ENCODE measurements at regions not wholly inside any gene's neighbourhood (a gene's known extent, or its start where the extent isn't known, plus 50 kb on each side); places are given as distances from the start of the nearest gene placed in this dataset.

DNA sequence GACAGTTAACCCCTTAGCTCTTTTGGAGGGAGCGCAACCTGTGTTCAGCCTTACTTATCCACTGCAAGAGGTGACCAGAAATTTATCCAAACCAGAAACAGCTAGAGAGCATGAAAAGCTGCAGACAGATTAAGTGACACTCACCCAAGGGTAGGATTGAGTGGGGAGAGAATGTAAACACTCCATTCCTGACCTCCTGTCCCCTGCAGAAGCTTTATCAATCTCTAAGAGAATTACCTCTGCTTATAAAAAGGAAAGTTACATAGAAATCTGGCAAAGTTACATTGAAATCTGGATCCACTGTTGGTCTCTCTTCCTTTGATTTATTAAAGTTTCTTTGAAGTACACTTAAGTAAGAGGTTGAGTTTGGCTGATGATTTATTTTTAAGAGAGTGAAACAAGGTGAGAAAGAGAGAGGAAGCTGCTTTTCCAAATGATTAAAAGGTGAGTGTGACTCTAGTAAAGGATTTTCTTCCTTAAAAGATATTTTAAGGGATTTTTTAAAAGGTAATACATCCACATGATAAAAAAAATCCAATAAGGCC lies 112.3 kb downstream of the ANAPC4 start:
- H3K4me3 ChIP-seq (ENCODE audit: low read depth, low read length), result no peak overlapping the region
- TF ChIP-seq, protein P1, sequence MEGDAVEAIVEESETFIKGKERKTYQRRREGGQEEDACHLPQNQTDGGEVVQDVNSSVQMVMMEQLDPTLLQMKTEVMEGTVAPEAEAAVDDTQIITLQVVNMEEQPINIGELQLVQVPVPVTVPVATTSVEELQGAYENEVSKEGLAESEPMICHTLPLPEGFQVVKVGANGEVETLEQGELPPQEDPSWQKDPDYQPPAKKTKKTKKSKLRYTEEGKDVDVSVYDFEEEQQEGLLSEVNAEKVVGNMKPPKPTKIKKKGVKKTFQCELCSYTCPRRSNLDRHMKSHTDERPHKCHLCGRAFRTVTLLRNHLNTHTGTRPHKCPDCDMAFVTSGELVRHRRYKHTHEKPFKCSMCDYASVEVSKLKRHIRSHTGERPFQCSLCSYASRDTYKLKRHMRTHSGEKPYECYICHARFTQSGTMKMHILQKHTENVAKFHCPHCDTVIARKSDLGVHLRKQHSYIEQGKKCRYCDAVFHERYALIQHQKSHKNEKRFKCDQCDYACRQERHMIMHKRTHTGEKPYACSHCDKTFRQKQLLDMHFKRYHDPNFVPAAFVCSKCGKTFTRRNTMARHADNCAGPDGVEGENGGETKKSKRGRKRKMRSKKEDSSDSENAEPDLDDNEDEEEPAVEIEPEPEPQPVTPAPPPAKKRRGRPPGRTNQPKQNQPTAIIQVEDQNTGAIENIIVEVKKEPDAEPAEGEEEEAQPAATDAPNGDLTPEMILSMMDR (conservative IDR thresholded peaks at IDR 0.05; ENCODE audit: low read depth, low read length), result no peak
- no peak for DNase-seq (ENCODE audit: low read depth)

DNA sequence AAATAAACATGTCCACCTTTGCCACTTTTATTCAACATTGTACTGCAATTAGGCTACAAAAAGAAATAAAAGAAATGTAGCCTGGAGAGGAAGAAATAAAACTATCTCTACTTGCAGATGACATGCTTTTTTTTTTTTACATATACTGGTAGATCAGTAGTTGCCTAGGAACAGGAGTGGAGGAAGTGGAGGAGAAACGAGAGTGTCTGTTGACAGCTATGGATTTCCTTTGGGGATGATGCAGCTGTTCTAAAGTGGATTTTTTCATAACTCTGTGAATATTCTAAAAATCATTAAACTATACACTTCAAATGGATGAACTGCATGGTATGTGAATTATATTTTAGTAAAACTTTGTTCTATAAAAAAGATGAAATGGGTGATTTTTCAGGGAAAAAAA lies 116.4 kb downstream of the ANAPC4 start:
- TF ChIP-seq, protein P1 (conservative IDR thresholded peaks at IDR 0.05; ENCODE audit: low read depth, low read length), result no peak
- no peak overlapping the region for H3K4me3 ChIP-seq (ENCODE audit: low read depth, low read length)
- DNase-seq (ENCODE audit: low read depth), result no peak

DNA sequence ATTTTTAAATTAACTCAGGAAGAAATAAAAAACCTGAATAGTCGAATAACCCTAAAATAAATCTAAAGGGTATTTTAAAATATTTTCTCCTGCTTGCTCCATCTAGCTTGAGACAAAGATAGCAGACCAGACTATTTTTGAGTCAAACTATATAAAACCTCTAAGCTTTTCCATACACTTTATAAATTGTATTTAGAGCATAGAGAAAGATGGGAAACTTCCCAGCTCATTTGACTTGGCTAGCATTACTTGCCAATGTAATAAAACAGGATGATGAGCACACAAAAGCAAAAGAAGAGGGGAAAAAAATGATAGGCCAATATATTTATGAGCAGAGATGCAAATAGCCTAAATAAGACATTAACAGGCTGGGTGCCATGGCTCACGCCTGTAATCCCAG lies 117.1 kb downstream of the ANAPC4 start:
- H3K4me3 ChIP-seq (ENCODE audit: low read depth, low read length), result no peak overlapping the region
- no peak for DNase-seq (ENCODE audit: low read depth)
- TF ChIP-seq, protein P1 (conservative IDR thresholded peaks at IDR 0.05; ENCODE audit: low read depth, low read length), result no peak

DNA sequence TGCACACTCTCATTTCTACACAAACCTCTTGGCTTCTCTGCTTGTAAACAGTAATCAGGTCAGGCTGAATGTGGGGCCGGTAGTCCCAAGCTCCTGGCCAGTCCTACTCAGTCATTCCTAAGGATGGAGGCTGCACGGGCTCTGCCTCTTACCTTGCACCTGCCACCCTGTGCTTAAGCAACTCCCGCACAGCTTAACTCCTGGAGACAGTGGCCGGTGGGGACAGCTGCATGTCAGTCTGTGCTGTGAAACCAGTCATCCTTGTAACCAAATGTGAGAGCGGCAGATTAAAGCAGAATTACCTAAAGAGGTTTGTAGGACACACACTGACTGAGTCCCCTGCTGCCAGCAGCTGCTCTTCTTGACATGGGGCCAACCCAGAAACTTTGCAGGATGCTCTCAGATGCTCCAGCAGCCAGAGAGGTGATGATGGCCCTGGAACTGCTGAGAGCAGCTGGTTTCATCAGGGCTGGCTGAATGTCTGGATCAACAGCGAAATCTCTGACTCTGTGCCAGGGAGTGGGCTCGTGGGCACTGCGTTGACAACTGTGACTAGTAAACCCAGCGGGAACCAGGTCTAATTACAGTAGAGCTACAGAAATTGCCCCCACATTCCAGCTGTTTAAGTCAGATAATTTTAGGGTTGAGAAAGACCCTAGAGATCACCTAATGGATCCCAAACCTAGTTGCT lies 123.7 kb downstream of the ANAPC4 start:
- DNase-seq (ENCODE audit: low read depth), result no peak

DNA sequence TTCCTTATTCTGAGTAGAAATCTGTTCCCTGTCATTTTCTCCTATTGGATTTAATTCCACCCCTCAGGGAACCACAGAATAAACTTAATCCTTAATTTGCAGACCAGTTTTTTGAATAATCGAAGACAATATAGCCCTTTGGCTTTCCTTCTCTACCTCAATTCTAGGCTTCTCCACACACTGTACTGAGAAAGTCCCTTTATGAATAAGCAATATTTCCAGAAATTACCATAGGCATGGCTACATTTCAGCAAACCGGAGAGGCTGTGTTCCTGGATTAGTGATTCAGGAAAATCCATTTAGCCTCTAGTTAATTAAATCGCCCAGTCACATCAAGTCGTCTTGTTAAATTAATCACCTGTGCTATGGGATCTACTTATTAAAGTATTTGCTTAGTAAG lies 125.1 kb downstream of the ANAPC4 start:
- TF ChIP-seq, protein P1 (conservative IDR thresholded peaks at IDR 0.05; ENCODE audit: low read depth, low read length), result no peak
- DNase-seq (ENCODE audit: low read depth), result no peak
- H3K4me3 ChIP-seq (ENCODE audit: low read depth, low read length), result no peak overlapping the region

More for the DNA sequence above, 123.7 kb downstream of the ANAPC4 start:
- H3K4me3 ChIP-seq (ENCODE audit: low read depth, low read length), result no peak overlapping the region
- TF ChIP-seq, protein P1 (conservative IDR thresholded peaks at IDR 0.05; ENCODE audit: low read depth, low read length), result no peak

DNA sequence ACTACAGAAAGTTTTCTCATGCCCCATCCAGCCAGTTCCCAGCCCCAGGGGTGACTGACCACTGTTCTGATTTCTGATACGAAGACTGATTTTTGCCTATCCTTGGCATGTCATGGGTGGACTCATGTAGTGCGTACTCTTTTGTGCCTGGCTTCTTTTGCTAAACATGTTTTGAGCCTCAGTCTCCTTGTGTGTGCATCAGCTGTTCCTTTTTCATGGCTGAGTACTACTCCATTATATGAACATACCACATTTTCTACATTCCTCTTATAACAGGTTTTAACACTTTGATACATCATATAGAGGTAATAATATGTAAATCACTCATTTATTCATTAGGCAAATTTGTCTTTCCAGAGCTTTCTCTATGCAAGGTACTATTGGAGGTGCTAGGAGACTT lies 126.7 kb downstream of the ANAPC4 start:
- DNase-seq (ENCODE audit: low read depth), result no peak
- TF ChIP-seq, protein P1 (conservative IDR thresholded peaks at IDR 0.05; ENCODE audit: low read depth, low read length), result no peak
- no peak overlapping the region for H3K4me3 ChIP-seq (ENCODE audit: low read depth, low read length)
